Thoracic aorta (tissue), 2 donors: ENCODE measurements at regions not wholly inside any gene's neighbourhood (a gene's known extent, or its start where the extent isn't known, plus 50 kb on each side); places are given as distances from the start of the nearest gene placed in this dataset.

Source experiments
- ATAC-seq: fragments of 150-250 bp; one replicate; pipeline ENCODE4 v1.8.0; 2017; ENCODE audit warnings: low read depth; ENCODE audit not compliant: insufficient number of reproducible peaks, low FRiP score
- DNase-seq: peaks from one replicate; pipeline ENCODE4 v3.0.0-alpha.2; 2020; ENCODE audit warnings: low spot score
- H3K27ac ChIP-seq, 2 donors: fragments of 200-600 bp; sonication (generic); 1 replicate in 1 of 2; 2 replicates in 1 of 2; pipeline ENCODE4 v1.5.1; 2016; ENCODE audit warnings: mild to moderate bottlenecking in 2 of 2, moderate library complexity in 2 of 2
- H3K27me3 ChIP-seq: fragments of 200-600 bp; sonication (generic); replicated peaks from 2 replicates; pipeline ENCODE4 v1.6.0; 2016; ENCODE audit warnings: mild to moderate bottlenecking; ENCODE audit not compliant: insufficient read depth
- H3K36me3 ChIP-seq: fragments of 200-600 bp; sonication (generic); one replicate; pipeline ENCODE4 v1.5.1; 2016
- H3K4me1 ChIP-seq, 2 donors: fragments of 200-600 bp; sonication (generic); 1 replicate in 1 of 2; 2 replicates in 1 of 2; pipeline versions ENCODE4 v1.5.1 to v1.6.0; 2016; ENCODE audit warnings: low read depth in 2 of 2, mild to moderate bottlenecking in 1 of 2; ENCODE audit not compliant: control insufficient read depth in 1 of 2
- H3K4me3 ChIP-seq: fragments of 200-600 bp; sonication (generic); 2 replicates; pipeline ENCODE4 v1.5.1; 2016; ENCODE audit warnings: mild to moderate bottlenecking
- H3K9me3 ChIP-seq: fragments of 200-600 bp; sonication (generic); 2 replicates; pipeline ENCODE4 v1.5.1; 2016
- TF ChIP-seq, protein P1 (sequence below): fragments of 200-600 bp; sonication (generic); IDR thresholded peaks from one replicate; pipeline ENCODE4 v1.5.1; 2019; ENCODE audit warnings: antibody characterized with exemption

- Histone ChIP-seq H3K9me3 (no peaks in the 10 kb centered on the region), H3K4me3 (no peak overlapping the region), H3K36me3 (no peaks in the 10 kb centered on the region), H3K27ac (no peak overlapping the region), H3K4me1 (peaks cover 3 to 7% of the 10 kb centered on the region in 2 donors), H3K27me3 (no peaks in the 10 kb centered on the region)
- DNase-seq (no peak), ATAC-seq (no peak)
- TF ChIP-seq, protein P1, sequence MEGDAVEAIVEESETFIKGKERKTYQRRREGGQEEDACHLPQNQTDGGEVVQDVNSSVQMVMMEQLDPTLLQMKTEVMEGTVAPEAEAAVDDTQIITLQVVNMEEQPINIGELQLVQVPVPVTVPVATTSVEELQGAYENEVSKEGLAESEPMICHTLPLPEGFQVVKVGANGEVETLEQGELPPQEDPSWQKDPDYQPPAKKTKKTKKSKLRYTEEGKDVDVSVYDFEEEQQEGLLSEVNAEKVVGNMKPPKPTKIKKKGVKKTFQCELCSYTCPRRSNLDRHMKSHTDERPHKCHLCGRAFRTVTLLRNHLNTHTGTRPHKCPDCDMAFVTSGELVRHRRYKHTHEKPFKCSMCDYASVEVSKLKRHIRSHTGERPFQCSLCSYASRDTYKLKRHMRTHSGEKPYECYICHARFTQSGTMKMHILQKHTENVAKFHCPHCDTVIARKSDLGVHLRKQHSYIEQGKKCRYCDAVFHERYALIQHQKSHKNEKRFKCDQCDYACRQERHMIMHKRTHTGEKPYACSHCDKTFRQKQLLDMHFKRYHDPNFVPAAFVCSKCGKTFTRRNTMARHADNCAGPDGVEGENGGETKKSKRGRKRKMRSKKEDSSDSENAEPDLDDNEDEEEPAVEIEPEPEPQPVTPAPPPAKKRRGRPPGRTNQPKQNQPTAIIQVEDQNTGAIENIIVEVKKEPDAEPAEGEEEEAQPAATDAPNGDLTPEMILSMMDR: no peak
Observed at GRCh38 chr3:112747624-112748023, 99.0 kb downstream of the CD200R1L start.

GRCh38 chr3:112746675-112747280 is 99.9 kb downstream of the CD200R1L start:
- no peak for ATAC-seq
- no peak overlapping the region for H3K4me3 ChIP-seq
- TF ChIP-seq, protein P1: no peak
- H3K9me3 ChIP-seq: no peaks in the 10 kb centered on the region
- DNase-seq: no peak
- no peaks in the 10 kb centered on the region for H3K36me3 ChIP-seq
- peaks cover 3 to 7% of the 10 kb centered on the region in 2 donors for H3K4me1 ChIP-seq
- no peaks in the 10 kb centered on the region for H3K27me3 ChIP-seq
- H3K27ac ChIP-seq: no peak overlapping the region

DNA sequence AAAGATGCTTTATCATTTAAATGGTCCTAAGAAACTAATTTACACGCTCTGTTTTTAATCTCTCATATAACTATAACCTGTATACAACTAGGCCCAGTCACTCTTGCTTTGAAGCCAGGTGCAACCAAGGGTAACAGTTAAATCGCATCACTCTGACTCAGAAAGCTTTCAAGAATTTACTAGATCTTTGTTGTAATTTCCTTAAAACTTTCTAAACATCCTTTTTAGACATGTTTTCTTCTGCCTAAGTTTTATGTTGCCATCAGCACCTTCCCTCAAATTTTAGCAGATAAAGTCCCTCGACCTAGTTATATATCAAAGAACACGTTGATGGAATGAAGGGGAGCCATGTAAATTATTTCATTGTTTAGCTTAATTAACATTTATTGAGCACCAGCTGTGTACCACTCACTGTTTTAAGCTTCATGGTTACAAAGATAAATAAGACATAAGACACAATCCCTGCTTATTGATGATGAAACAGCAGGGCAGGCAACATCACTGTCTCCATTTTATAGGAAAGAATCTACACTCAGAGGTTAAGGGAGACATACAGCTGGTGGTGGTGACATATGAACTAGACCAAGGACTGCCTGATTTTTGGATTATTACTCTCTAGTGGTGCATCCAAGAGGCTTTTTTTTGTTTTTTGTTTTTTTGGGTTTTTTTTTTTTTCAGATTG is 101.0 kb downstream of the CD200R1L start:
- no peaks in the 10 kb centered on the region for H3K36me3 ChIP-seq
- TF ChIP-seq, protein P1: no peak
- no peak overlapping the region for H3K4me3 ChIP-seq
- no peak for ATAC-seq
- H3K4me1 ChIP-seq: peaks cover 3 to 7% of the 10 kb centered on the region in 2 donors
- DNase-seq: no peak
- no peaks in the 10 kb centered on the region for H3K9me3 ChIP-seq
- no peaks in the 10 kb centered on the region for H3K27me3 ChIP-seq
- H3K27ac ChIP-seq: no peak overlapping the region

DNA sequence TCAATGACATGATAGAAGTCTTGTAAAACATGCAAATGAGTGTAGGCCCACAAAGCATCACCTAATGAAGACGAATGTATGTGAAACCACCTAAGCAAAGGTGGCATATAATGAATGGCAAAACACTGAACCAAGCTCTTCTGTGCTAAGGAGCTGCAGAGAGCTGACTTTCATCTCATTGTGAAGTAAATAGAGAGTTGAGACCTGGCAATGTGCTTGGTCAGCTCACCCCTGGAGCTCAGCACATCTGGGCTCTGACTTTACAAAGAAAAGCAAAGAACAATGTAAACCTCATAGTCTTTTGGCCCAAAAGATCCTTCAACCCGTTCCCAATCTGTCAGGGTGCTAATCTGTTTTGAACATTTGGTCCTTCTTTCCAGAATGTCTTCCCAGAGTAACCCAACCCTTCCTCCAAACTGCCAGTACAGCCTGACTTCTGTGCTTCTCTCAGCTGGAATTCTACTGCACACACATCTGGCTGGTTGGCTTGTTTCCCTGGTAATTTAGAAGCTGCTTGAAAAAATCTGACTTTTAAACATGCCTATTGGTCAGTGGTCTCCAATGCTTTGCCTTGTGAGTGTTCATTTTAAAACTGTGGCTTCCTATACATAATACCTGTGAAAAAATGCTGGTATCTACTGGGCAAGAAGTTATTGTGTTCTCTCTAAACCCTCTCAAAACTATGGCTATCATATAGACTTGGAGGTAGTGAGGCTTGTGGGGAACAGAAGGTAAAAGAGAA is 101.7 kb downstream of the CD200R1L start:
- Histone ChIP-seq H3K4me1 (peaks cover 3 to 7% of the 10 kb centered on the region in 2 donors), H3K27ac (no peak overlapping the region), H3K4me3 (no peak overlapping the region), H3K9me3 (no peaks in the 10 kb centered on the region), H3K36me3 (no peaks in the 10 kb centered on the region), H3K27me3 (no peaks in the 10 kb centered on the region)
- TF ChIP-seq, protein P1: no peak
- no peak for DNase-seq
- no peak for ATAC-seq

DNA sequence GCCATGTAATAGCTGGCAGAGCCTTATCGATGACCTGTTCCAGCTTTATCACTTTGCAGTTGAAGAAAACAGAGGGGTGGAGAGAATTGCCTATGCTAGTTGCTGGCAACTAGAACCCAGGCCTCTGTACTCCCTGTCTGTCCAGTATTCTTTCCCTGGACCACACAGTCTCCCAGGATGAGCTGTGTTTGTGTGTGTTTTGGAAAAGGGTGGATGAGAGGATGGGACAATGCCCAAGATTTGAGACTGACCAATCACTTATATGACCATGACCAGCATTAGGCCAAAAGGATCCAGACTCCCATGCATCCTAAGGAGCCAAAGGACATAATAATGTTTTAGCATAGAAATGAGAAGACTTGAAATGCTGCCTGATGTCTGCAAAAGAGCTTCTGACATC is 102.6 kb downstream of the CD200R1L start:
- H3K27ac ChIP-seq: no peak overlapping the region
- TF ChIP-seq, protein P1: no peak
- H3K4me3 ChIP-seq: no peak overlapping the region
- peaks cover 3 to 7% of the 10 kb centered on the region in 2 donors for H3K4me1 ChIP-seq
- DNase-seq (no peak), ATAC-seq (no peak)
- H3K9me3 ChIP-seq: no peaks in the 10 kb centered on the region
- no peaks in the 10 kb centered on the region for H3K36me3 ChIP-seq
- no peaks in the 10 kb centered on the region for H3K27me3 ChIP-seq
